ENCODE measurements at regions not wholly inside any gene's neighbourhood (a gene's known extent, or its start where the extent isn't known, plus 50 kb on each side); places are given as distances from the start of the nearest gene placed in this dataset.
"Not testable (repeated sequence)": the region's sequence is repeated elsewhere in the genome, so short reads cannot be mapped to it uniquely, and the experiment has no call there.

- Histone ChIP-seq H3K27me3 (ENCODE audit: control insufficient read depth, insufficient read depth, low read length) (no peaks in the 10 kb centered on the region), H3K9me3 (ENCODE audit: control insufficient read depth, insufficient read depth, low read length) (no peaks in the 10 kb centered on the region), H3K36me3 (ENCODE audit: control insufficient read depth, insufficient read depth, low read length) (no peaks in the 10 kb centered on the region), H3K9ac (ENCODE audit: low read depth, low read length) (no peak overlapping the region), H3K4me3 (ENCODE audit: low read depth, low read length) (no peak overlapping the region), H3K4me1 (ENCODE audit: control insufficient read depth, insufficient read depth, low read length) (no peaks in the 10 kb centered on the region)
Observed at GRCh38 chr21:15206514-15206913, 141.7 kb upstream of the NRIP1 start.

GRCh38 chr21:15207231-15207630 is 142.4 kb upstream of the NRIP1 start:
- Histone ChIP-seq H3K9ac (ENCODE audit: low read depth, low read length) (no peak overlapping the region), H3K4me1 (ENCODE audit: control insufficient read depth, insufficient read depth, low read length) (no peaks in the 10 kb centered on the region), H3K36me3 (ENCODE audit: control insufficient read depth, insufficient read depth, low read length) (no peaks in the 10 kb centered on the region), H3K27me3 (ENCODE audit: control insufficient read depth, insufficient read depth, low read length) (no peaks in the 10 kb centered on the region), H3K9me3 (ENCODE audit: control insufficient read depth, insufficient read depth, low read length) (no peaks in the 10 kb centered on the region), H3K4me3 (ENCODE audit: low read depth, low read length) (no peak overlapping the region)

- H3K4me1 ChIP-seq (ENCODE audit: control insufficient read depth, insufficient read depth, low read length), result no peaks in the 10 kb centered on the region
- no peaks in the 10 kb centered on the region for H3K9me3 ChIP-seq (ENCODE audit: control insufficient read depth, insufficient read depth, low read length)
- no peak overlapping the region for H3K9ac ChIP-seq (ENCODE audit: low read depth, low read length)
- H3K36me3 ChIP-seq (ENCODE audit: control insufficient read depth, insufficient read depth, low read length), result no peaks in the 10 kb centered on the region
- H3K4me3 ChIP-seq (ENCODE audit: low read depth, low read length), result no peak overlapping the region
- H3K27me3 ChIP-seq (ENCODE audit: control insufficient read depth, insufficient read depth, low read length), result no peaks in the 10 kb centered on the region
Observed at GRCh38 chr21:15207635-15208370, 143.0 kb upstream of the NRIP1 start.

DNA sequence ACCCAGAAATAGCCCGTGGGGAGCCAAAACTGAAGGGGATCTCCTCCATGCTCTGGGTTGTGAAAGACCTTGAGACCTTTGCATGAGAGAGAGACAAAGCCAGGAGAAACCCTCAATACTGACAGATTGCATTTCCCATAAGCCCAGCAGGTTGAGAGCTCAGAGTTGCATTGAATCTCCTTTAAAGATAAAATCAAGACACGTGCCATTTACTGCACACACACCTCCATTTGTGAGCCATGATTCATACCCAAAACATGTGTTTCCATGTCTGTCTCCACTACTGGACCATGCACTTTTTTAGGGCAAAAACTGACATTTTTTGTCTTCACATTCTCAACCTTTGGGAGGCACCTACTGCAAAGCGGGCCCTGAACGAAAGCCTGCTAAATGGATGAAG is 144.0 kb upstream of the NRIP1 start:
- Histone ChIP-seq H3K4me3 (ENCODE audit: low read depth, low read length) (no peak overlapping the region), H3K9me3 (ENCODE audit: control insufficient read depth, insufficient read depth, low read length) (no peaks in the 10 kb centered on the region), H3K36me3 (ENCODE audit: control insufficient read depth, insufficient read depth, low read length) (no peaks in the 10 kb centered on the region), H3K9ac (ENCODE audit: low read depth, low read length) (no peak overlapping the region), H3K27me3 (ENCODE audit: control insufficient read depth, insufficient read depth, low read length) (no peaks in the 10 kb centered on the region), H3K4me1 (ENCODE audit: control insufficient read depth, insufficient read depth, low read length) (no peaks in the 10 kb centered on the region)

DNA sequence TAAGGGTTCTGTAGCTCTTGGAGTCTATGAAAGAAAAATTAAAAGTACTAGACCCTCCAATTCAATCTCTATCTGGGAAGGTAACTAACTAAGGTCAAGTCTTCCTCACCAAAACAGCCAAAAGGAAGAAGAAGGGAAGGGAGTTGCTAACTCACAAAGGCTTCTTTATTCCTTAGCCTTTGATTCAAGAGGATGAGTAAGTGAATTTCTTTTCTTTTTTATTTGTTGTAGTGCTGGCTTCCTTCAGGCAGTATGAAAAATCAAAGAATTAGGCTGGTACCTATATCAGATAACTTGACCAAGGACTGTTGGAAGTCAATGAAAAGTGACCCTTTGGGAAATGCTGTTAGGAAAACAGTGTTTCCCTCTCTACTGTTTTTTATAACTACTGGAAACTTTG is 144.4 kb upstream of the NRIP1 start:
- Histone ChIP-seq H3K9ac (ENCODE audit: low read depth, low read length) (no peak overlapping the region), H3K4me3 (ENCODE audit: low read depth, low read length) (no peak overlapping the region), H3K4me1 (ENCODE audit: control insufficient read depth, insufficient read depth, low read length) (no peaks in the 10 kb centered on the region), H3K9me3 (ENCODE audit: control insufficient read depth, insufficient read depth, low read length) (no peaks in the 10 kb centered on the region), H3K36me3 (ENCODE audit: control insufficient read depth, insufficient read depth, low read length) (no peaks in the 10 kb centered on the region), H3K27me3 (ENCODE audit: control insufficient read depth, insufficient read depth, low read length) (no peaks in the 10 kb centered on the region)

DNA sequence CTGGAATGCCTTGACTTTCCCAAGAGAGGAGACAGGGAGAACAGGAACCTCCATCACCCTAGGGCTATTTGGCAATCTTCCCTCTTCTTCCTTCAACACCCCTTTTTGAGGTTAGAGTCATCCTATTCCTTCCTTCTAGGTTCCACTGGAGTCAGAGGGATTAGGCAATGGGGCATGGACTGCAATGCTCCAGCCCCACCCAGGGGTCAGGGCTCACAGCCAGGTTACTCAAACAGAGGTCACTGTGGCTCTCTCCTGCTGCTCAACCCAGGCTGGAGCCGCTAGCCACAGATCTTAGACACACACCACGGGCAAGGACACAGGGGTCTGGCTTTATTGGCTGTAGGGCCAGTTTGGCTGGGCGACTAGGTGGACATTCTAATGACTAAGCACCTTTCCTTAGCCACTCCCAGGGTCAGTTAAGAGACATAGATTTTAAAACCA is 145.5 kb upstream of the NRIP1 start:
- H3K36me3 ChIP-seq (ENCODE audit: control insufficient read depth, insufficient read depth, low read length), result no peaks in the 10 kb centered on the region
- H3K9me3 ChIP-seq (ENCODE audit: control insufficient read depth, insufficient read depth, low read length), result no peaks in the 10 kb centered on the region
- no peak overlapping the region for H3K4me3 ChIP-seq (ENCODE audit: low read depth, low read length)
- H3K9ac ChIP-seq (ENCODE audit: low read depth, low read length), result no peak overlapping the region
- no peaks in the 10 kb centered on the region for H3K4me1 ChIP-seq (ENCODE audit: control insufficient read depth, insufficient read depth, low read length)
- no peaks in the 10 kb centered on the region for H3K27me3 ChIP-seq (ENCODE audit: control insufficient read depth, insufficient read depth, low read length)

GRCh38 chr21:15211491-15212133 is 146.8 kb upstream of the NRIP1 start:
- Histone ChIP-seq H3K36me3 (ENCODE audit: control insufficient read depth, insufficient read depth, low read length) (no peaks in the 10 kb centered on the region), H3K4me3 (ENCODE audit: low read depth, low read length) (no peak overlapping the region), H3K9ac (ENCODE audit: low read depth, low read length) (no peak overlapping the region), H3K9me3 (ENCODE audit: control insufficient read depth, insufficient read depth, low read length) (no peaks in the 10 kb centered on the region), H3K4me1 (ENCODE audit: control insufficient read depth, insufficient read depth, low read length) (no peaks in the 10 kb centered on the region), H3K27me3 (ENCODE audit: control insufficient read depth, insufficient read depth, low read length) (no peaks in the 10 kb centered on the region)

- no peaks in the 10 kb centered on the region for H3K4me1 ChIP-seq (ENCODE audit: control insufficient read depth, insufficient read depth, low read length)
- no peak overlapping the region for H3K9ac ChIP-seq (ENCODE audit: low read depth, low read length)
- H3K36me3 ChIP-seq (ENCODE audit: control insufficient read depth, insufficient read depth, low read length), result no peaks in the 10 kb centered on the region
- no peaks in the 10 kb centered on the region for H3K9me3 ChIP-seq (ENCODE audit: control insufficient read depth, insufficient read depth, low read length)
- no peaks in the 10 kb centered on the region for H3K27me3 ChIP-seq (ENCODE audit: control insufficient read depth, insufficient read depth, low read length)
- no peak overlapping the region for H3K4me3 ChIP-seq (ENCODE audit: low read depth, low read length)
Observed at GRCh38 chr21:15212206-15212605, 147.4 kb upstream of the NRIP1 start.

DNA sequence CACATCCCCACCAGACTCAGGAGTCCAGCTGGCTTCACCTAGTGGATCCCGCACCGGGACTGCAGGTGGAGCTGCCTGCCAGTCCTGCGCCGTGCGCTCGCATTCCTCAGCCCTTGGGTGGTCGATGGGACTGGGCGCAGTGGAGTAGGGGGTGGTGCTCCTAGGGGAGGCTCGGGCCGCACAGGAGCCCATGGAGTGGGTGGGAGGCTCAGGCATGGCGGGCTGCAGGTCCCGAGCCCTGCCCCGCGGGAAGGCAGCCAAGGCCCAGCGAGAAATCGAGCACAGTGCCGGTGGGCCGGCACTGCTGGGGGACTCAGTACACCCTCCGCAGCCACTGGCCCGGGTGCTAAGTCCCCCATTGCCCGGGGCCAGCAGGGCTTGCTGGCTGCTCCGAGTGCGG is 153.7 kb upstream of the NRIP1 start:
- H3K9me3 ChIP-seq (ENCODE audit: control insufficient read depth, insufficient read depth, low read length); H3K4me3 ChIP-seq (ENCODE audit: low read depth, low read length); H3K9ac ChIP-seq (ENCODE audit: low read depth, low read length); H3K36me3 ChIP-seq (ENCODE audit: control insufficient read depth, insufficient read depth, low read length): not testable (repeated sequence)
- Histone ChIP-seq H3K27me3 (ENCODE audit: control insufficient read depth, insufficient read depth, low read length) (peaks cover 11% of the 10 kb centered on the region), H3K4me1 (ENCODE audit: control insufficient read depth, insufficient read depth, low read length) (peaks cover 22% of the 10 kb centered on the region)

DNA sequence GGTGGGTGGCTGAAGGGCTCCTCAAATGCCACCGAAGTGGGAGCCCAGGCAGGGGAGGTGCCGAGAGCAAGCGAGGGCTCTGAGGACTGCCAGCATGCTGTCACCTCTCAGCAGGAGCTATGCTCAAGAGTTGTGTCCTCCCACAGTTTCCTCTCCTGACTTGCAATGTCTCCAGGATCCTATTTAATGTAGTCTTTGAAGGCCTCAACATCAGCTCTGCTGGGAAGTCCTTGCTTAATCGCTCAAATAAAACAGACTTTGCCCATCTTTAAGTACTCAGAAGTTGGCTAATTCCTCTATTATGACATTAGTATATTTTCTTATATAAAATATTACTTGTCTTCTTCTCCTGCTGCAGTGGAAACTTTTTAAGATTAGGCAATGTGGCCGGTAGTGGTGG is 154.2 kb upstream of the NRIP1 start:
- no peak overlapping the region for H3K9ac ChIP-seq (ENCODE audit: low read depth, low read length)
- peaks cover 17% of the 10 kb centered on the region for H3K27me3 ChIP-seq (ENCODE audit: control insufficient read depth, insufficient read depth, low read length)
- no peaks in the 10 kb centered on the region for H3K9me3 ChIP-seq (ENCODE audit: control insufficient read depth, insufficient read depth, low read length)
- H3K4me1 ChIP-seq (ENCODE audit: control insufficient read depth, insufficient read depth, low read length), result peaks cover 22% of the 10 kb centered on the region
- no peaks in the 10 kb centered on the region for H3K36me3 ChIP-seq (ENCODE audit: control insufficient read depth, insufficient read depth, low read length)
- no peak overlapping the region for H3K4me3 ChIP-seq (ENCODE audit: low read depth, low read length)

DNA sequence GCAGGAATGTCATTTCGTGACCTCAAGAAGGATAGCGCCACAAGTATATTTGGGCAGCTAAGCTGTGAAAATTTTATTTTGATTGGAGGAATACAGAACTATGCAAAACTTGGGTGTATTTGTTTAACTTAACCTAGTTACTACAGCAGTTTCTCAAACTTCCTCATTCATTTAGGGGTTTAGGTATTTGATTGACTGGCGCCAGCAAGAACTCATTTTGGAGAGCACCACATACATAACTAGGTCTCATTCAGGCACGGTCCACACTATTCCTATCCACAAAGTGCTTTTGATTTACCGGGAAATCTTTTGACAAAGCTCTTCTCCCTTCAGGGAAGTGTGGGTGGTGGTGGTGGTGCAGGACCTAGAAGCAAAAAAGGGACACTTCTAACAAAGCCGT is 155.1 kb upstream of the NRIP1 start:
- Histone ChIP-seq H3K4me3 (ENCODE audit: low read depth, low read length) (no peak overlapping the region), H3K36me3 (ENCODE audit: control insufficient read depth, insufficient read depth, low read length) (no peaks in the 10 kb centered on the region), H3K9me3 (ENCODE audit: control insufficient read depth, insufficient read depth, low read length) (no peaks in the 10 kb centered on the region), H3K27me3 (ENCODE audit: control insufficient read depth, insufficient read depth, low read length) (peaks cover 26% of the 10 kb centered on the region), H3K9ac (ENCODE audit: low read depth, low read length) (no peak overlapping the region), H3K4me1 (ENCODE audit: control insufficient read depth, insufficient read depth, low read length) (peaks cover 22% of the 10 kb centered on the region)

GRCh38 chr21:15221799-15222386 is 157.1 kb upstream of the NRIP1 start:
- peaks cover 22% of the 10 kb centered on the region for H3K4me1 ChIP-seq (ENCODE audit: control insufficient read depth, insufficient read depth, low read length)
- H3K9ac ChIP-seq (ENCODE audit: low read depth, low read length), result no peak overlapping the region
- no peak overlapping the region for H3K4me3 ChIP-seq (ENCODE audit: low read depth, low read length)
- H3K36me3 ChIP-seq (ENCODE audit: control insufficient read depth, insufficient read depth, low read length), result no peaks in the 10 kb centered on the region
- peaks cover 29% of the 10 kb centered on the region for H3K27me3 ChIP-seq (ENCODE audit: control insufficient read depth, insufficient read depth, low read length)
- no peaks in the 10 kb centered on the region for H3K9me3 ChIP-seq (ENCODE audit: control insufficient read depth, insufficient read depth, low read length)
